Pons (tissue), 1 donor: ENCODE measurements at regions not wholly inside any gene's neighbourhood (a gene's known extent, or its start where the extent isn't known, plus 50 kb on each side); places are given as distances from the start of the nearest gene placed in this dataset.

Experiments used
- DNase-seq: peaks from one replicate; pipeline ENCODE4 v3.0.0-alpha.2; 2016; ENCODE audit warnings: low spot score

DNA sequence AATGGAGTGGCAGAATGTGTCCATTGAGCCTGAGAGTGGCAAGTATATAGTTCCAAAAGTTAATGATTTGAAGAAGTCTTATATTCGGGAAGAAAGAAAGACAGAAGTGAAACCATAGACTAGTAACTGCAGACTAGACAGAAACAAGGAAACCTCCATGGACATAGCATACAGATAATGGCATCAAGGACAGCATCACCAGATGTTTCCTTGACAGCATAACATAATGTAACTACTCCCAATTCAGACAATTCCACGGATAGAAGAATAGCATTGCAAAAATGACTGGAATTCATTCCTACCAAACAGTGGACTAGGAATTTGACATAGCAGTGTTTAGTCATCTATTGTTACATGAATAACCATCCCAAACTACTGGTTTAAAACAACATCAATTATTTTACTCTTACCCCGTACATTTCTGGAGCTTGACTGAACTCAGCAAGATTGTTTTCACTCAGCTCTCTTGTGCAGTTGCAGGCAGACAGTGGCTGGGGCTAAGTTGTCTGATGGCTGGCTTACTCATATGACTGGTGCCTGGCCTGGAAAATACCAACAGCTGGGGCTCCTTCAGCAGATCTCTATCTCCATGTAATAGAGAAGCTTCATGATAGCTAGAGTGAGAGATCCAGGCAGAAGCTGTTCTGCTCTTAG lies 109.7 kb upstream of the GADL1 start:
- DNase-seq = no peak

DNA sequence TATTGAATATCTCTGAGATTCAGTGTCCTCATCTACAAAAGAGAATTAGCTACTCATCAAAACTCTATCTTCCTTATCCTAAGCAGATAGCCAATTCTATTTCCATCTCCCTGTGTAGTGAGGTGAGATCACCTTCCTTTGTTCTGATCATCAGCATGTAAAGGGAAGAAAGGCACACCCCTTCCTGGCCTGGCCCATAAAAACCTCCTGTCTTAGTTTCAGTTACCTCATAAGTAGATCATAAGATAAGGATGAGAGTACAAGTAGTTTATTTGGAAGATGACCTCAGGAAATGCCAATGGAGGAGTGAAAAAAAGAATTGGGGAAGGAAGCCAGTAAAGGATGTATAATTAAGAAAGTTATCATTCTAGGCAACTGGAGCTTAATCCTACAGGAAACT lies 114.5 kb upstream of the GADL1 start:
- no peak for DNase-seq

- DNase-seq = no peak
These were observed 115.4 kb upstream of the GADL1 start for GRCh38 chr3:31009881-31010280.

DNA sequence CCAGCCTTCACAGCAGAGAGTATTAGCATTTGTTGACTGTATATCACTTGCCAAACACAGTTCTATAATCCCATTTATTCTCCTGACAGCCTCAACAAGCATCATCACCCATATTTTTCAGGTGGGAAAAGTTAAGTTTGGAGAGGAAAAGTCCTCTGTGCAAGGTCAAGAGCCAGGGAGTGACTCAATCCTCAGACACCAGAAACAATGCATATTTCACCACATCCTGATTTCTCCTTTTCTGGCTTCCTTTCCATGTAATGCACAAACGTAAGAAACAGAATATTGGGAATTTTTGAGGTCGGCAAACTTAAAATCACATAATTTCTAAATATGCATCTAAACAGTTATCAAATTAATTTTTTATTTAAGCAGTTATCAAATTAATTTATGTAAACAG lies 116.0 kb upstream of the GADL1 start:
- DNase-seq = no peak

- no peak for DNase-seq
These were observed 116.9 kb upstream of the GADL1 start for GRCh38 chr3:31011380-31011779.

GRCh38 chr3:31013090-31013489 lies 118.6 kb upstream of the GADL1 start:
- DNase-seq = no peak

DNA sequence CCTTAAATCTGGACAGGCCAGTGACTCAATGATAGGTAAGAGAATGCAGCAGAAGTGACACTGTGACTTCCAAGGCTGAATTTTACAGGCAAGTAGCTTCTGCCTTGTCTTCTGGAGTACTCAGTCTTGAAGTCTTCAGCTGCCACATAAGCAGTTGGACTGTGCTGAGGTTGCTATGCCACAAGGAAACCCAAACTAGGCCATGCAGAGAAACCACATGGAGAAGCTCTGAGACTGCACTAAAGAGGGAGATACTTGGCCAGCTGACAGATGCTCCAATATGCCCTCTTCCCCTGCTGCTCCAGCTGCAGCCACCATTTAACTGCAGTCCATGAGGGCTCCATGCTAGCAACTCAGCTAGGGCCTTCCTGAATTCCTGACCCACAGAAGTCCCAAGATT lies 119.4 kb upstream of the GADL1 start:
- no peak for DNase-seq

GRCh38 chr3:31014317-31015040 lies 120.0 kb upstream of the GADL1 start:
- no peak for DNase-seq

GRCh38 chr3:31016196-31016595 lies 121.7 kb upstream of the GADL1 start:
- no peak for DNase-seq

GRCh38 chr3:31022716-31023115 lies 128.3 kb upstream of the GADL1 start:
- no peak for DNase-seq

DNA sequence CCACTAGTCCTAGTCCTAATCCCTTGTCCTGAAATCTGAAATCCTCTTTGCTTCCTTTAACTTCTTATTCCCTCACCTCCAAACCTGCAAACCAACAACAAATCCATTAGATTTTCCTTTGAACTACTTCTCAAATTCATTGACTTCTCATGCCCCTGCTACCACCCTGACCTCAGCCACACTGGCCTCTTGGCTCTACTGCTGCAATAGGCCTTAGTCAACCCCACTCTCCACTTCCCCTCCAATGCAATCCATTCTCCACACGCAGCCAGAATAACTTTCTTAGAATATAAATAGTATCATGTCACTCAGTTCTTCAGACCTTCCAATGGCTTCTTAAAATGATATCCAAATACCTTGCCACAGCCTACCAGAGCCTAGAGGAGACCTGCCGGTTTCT lies 131.1 kb upstream of the GADL1 start:
- no peak for DNase-seq

DNA sequence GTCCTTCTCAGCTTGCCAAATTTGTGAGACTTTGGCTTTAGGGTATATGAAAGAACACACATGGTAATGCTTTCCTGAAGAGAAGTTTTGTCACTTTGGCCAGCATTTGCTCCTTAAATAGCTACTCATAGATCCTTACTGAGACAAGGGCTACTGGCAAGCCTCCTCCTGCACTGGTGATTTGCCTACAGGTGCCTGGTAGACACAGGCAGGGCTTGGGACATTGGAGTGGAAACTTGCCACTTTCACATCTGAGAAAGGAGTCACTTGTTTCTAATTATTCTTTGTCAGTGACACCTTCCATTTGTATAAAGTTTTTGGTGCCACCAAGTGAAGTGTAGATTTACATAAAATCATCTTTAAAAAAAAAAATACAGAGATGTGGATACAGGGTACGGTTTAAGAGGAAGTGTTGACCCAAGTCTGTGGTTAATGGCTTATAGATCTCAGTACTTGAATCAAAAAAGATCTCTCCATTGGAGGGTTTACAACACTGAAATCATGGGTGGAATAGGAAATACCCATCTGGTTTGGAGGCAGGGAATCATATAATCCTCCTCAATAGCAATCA lies 132.8 kb upstream of the GADL1 start:
- DNase-seq = no peak

DNA sequence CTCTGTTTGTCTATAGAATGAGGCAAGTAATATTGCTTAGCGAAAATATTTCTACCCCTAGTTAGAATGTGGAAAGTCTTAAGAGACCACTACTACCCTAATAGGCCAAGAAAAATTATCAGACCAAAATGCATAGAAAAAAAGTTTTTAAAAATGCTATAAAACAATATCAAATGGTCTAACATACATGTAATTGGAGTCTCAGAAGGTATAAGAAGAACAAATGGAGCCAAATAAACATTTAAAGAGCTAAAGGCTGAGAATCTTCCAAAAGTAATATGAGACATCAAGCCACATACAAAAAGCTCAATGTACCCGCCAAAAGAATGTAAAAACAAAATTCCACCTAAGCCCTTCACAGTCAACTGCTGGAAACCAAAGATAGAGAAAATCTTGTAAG lies 133.5 kb upstream of the GADL1 start:
- DNase-seq = no peak

DNA sequence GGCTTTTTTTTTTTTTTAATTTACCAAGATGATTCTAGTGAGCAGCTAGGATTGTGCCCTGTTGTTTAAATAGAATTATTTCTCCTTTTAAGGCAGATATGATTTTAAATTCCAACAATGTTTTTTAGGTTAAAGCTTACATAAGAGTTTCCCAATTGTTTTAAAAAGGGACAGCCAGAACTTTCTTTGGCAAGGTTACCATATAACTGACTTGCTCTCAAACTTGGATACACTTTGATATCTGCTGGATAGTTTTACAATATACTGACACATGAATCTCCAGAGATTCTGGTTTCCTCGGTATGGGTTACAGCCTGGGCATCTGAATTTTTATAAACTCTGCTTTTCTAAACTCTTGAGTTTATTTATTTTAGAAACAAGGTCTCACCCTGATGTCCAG lies 134.3 kb upstream of the GADL1 start:
- no peak for DNase-seq

- DNase-seq = no peak
These were observed 135.2 kb upstream of the GADL1 start for GRCh38 chr3:31029706-31030105.

GRCh38 chr3:31035681-31036080 lies 141.2 kb upstream of the GADL1 start:
- no peak for DNase-seq

DNA sequence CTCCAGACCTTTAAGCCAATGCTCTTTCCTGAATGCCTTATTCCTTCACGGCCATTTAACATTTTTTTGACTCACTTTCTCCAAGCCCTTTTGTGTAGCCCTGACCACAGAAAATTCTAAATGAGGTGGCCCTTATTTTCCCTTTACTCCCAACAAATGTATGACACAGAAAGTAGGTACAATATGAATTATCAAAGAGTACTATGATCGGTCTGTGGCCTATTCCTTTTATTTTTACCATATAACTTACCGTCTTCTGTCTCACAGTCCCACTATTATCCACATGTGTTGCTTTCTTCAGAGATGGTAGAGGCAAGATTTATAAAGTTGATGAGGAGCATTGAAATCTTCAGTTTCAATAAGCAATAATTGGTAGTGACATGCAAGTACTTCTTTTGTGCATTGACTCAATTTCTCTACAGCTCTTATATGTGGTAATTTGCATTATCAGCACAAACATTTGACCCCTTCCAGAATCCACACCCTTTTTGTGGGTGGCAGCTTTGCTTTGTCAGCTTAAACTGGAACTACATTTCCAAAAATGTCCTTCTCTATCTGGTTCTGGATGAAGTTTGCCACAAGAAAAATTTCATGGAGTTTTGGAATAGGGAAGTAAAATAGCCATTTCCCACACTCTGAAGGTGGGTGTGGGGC lies 143.8 kb upstream of the GADL1 start:
- no peak for DNase-seq

- DNase-seq = no peak
These were observed 144.7 kb upstream of the GADL1 start for GRCh38 chr3:31039145-31039544.

DNA sequence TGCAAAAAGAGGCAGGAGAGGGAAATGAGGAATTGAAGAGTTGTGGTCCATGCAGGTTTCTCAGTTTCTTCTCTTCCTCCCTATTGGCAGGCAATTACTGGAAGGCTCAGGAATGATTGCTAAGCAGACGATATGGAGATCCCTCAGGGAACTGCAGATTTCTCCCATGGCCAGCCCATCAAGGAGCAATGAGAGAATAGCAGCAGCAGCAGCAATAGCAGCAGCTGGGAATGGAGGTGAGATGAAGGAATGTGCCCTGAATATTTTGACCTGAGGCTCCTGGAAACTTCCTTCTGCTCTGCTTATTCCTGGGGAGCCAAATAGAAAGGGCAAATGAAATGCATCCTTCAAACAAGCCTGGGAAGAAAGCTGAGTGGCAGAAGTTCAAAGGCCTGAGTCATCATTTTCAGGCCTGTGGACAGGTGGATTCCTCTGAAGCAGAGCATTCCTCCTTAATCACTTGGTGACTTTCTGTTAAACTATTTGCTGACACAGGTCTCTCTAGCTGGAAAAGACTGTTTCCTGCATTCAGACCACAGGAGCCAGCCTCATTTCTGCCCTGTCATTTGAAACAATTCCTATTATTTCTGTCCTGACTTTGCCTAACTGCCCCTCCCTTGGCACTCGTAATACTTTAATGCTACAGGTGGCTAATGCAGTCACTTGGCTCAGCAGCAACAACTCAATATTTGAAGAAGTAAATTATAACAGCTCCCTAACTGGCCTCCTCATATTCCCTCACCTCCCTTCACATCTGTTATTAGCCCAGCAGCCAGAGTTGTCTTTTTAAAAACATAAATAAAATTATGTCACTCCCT lies 146.9 kb upstream of the GADL1 start:
- no peak for DNase-seq

- DNase-seq = no peak
These were observed 148.8 kb upstream of the GADL1 start for GRCh38 chr3:31043184-31043819.

DNA sequence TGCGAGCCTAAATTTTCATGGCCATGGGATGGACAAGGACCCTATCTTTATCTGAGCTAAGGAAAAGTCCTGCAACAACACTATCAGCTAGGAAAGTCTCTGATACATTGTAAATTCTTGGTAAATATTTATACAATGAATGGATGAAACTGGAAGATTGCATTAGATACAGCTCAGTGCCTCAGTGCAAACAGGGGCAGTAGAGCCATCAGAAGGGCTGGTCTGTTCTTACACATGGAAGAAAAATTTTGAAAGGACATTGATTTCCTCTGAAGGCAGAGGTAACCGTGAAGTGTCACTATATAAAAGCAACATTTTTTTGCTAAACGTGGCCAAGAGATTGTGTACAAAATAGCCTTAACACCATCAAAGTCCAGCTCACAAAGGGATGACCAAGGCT lies 153.2 kb upstream of the GADL1 start:
- no peak for DNase-seq

DNA sequence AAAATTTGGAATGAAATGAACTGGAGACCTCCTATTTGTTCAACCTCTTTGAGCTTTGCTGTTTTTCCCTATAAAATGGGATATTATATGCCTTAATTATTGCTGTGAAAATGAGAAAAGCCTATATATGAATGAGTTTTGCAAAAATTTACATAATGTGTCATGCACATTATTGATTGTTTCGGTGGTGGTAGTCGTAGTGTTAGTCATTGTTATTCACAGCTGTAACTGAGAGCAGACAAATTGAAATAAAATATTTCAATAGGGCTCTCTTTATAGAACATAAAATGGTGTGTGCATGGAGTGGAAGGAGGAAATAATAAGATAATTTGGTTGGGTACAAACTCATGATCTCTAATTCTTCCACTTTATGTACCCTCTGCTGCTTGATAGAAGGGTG lies 153.7 kb upstream of the GADL1 start:
- DNase-seq = no peak
